ENCODE measurements at regions not wholly inside any gene's neighbourhood (a gene's known extent, or its start where the extent isn't known, plus 50 kb on each side); places are given as distances from the start of the nearest gene placed in this dataset.
"Not testable (repeated sequence)": the region's sequence is repeated elsewhere in the genome, so short reads cannot be mapped to it uniquely, and the experiment has no call there.

DNA sequence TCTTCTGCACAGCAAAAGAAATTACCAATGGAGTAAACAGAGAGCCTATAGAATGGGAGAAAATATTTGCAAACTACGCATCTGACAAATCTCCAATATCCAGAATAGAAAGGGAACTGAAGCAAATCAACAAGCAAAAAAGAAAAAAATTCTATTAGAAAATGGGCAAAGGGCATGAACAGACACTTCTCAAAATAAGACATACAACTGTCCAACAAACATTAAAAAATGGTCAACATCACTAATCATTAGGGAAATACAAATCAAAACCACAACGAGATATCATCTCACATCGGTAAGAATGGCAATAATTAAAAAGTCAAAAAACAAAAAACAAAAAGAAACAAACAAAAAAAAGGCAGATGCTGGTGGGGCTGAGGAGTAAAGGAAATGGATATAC is 356.4 kb downstream of the ADCYAP1 start:
- no peak overlapping the region for H3K9ac ChIP-seq (ENCODE audit: low read length)
- no peaks in the 10 kb centered on the region for H3K36me3 ChIP-seq (ENCODE audit: control insufficient read depth, insufficient read depth, low read length)
- no peaks in the 10 kb centered on the region for H3K27me3 ChIP-seq (ENCODE audit: control insufficient read depth, insufficient read depth, low read length)
- no peaks in the 10 kb centered on the region for H3K4me1 ChIP-seq (ENCODE audit: control insufficient read depth, insufficient read depth, low read length)
- no peaks in the 10 kb centered on the region for H3K9me3 ChIP-seq (ENCODE audit: control insufficient read depth, low read length)
- no peak overlapping the region for H3K4me3 ChIP-seq (ENCODE audit: low read length)

DNA sequence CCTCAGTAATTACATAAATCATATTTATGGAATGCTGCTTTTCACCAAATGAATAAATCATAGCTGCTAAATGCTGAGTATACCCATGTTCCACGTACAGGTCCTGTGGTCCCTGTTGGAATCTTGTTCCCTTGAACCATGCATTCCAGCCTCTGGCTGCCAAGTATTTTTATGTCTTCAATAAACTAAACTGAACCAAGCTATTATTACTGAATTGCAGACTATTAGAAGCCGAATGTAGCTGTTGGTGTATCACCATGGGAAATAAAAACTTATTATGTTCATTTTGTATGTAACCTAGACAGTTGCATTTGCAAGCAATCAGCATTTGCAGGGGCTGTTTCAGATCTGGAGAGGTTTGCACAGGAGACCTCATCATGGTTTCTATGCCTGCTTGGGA is 362.4 kb downstream of the ADCYAP1 start:
- Histone ChIP-seq H3K4me1 (ENCODE audit: control insufficient read depth, insufficient read depth, low read length) (no peaks in the 10 kb centered on the region), H3K27me3 (ENCODE audit: control insufficient read depth, insufficient read depth, low read length) (no peaks in the 10 kb centered on the region), H3K4me3 (ENCODE audit: low read length) (no peak overlapping the region), H3K36me3 (ENCODE audit: control insufficient read depth, insufficient read depth, low read length) (no peaks in the 10 kb centered on the region), H3K9me3 (ENCODE audit: control insufficient read depth, low read length) (no peaks in the 10 kb centered on the region), H3K9ac (ENCODE audit: low read length) (no peak overlapping the region)

DNA sequence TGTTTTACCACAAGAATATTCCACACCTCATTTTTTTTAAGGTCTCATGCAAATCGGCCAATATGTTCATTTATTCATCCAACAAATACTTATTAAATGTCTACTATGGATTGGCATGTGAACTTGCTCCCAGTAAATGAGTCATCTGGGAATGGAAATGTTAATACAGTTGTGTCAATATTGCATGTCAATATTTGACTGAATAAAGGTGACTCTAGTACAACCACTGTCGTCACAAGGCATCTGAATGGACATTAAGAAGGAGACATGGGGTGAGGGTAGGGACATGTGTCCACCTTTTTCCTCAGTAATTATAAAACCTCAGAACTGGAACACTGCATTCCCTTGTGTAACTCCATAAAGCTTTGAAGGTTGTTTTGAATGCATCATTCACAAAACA is 365.4 kb downstream of the ADCYAP1 start:
- no peak overlapping the region for H3K4me3 ChIP-seq (ENCODE audit: low read length)
- H3K9me3 ChIP-seq (ENCODE audit: control insufficient read depth, low read length): no peaks in the 10 kb centered on the region
- H3K9ac ChIP-seq (ENCODE audit: low read length): no peak overlapping the region
- no peaks in the 10 kb centered on the region for H3K4me1 ChIP-seq (ENCODE audit: control insufficient read depth, insufficient read depth, low read length)
- H3K36me3 ChIP-seq (ENCODE audit: control insufficient read depth, insufficient read depth, low read length): no peaks in the 10 kb centered on the region
- no peaks in the 10 kb centered on the region for H3K27me3 ChIP-seq (ENCODE audit: control insufficient read depth, insufficient read depth, low read length)

DNA sequence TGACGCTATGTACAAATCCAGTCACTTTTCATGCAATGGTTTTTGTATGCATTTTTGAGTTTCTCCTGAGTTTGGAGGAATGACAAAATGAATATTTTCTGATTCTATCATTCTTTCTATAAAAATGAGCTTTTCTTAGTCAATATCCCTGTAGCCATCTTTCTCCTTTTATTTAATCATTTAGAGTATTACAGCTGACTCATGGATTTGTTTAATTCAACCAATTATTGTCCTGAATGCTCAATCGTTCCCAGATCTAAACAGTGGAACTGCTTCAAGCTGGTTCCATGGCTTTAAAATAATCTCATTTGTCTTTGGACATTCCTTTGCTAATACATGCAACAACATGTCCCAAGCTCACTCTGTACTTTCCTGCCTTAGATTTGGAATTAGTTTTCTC is 368.8 kb downstream of the ADCYAP1 start:
- no peaks in the 10 kb centered on the region for H3K36me3 ChIP-seq (ENCODE audit: control insufficient read depth, insufficient read depth, low read length)
- H3K9ac ChIP-seq (ENCODE audit: low read length): no peak overlapping the region
- no peaks in the 10 kb centered on the region for H3K9me3 ChIP-seq (ENCODE audit: control insufficient read depth, low read length)
- H3K27me3 ChIP-seq (ENCODE audit: control insufficient read depth, insufficient read depth, low read length): no peaks in the 10 kb centered on the region
- H3K4me3 ChIP-seq (ENCODE audit: low read length): no peak overlapping the region
- no peaks in the 10 kb centered on the region for H3K4me1 ChIP-seq (ENCODE audit: control insufficient read depth, insufficient read depth, low read length)

DNA sequence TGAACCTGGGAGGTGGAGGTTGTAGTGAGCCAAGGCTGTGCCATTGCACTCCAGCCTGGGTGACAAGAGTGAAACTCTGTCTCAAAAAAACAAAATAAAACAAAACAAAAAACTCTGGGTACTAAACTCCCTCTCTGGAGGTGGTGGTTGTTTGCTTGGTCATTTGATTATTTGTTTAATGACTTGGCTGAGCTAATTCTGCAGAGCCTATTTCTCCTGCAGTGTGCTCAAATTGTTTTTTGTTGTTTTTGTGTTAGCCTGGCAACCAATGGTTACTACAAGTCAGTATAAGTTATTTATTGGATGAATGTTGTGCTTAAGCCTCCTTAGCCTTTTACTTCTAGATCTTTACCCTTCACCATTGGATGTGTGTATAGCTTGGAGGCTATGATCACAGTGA is 387.5 kb downstream of the ADCYAP1 start:
- Histone ChIP-seq H3K4me1 (ENCODE audit: control insufficient read depth, insufficient read depth, low read length) (no peaks in the 10 kb centered on the region), H3K4me3 (ENCODE audit: low read length) (no peak overlapping the region), H3K27me3 (ENCODE audit: control insufficient read depth, insufficient read depth, low read length) (no peaks in the 10 kb centered on the region), H3K36me3 (ENCODE audit: control insufficient read depth, insufficient read depth, low read length) (no peaks in the 10 kb centered on the region), H3K9ac (ENCODE audit: low read length) (no peak overlapping the region), H3K9me3 (ENCODE audit: control insufficient read depth, low read length) (no peaks in the 10 kb centered on the region)

DNA sequence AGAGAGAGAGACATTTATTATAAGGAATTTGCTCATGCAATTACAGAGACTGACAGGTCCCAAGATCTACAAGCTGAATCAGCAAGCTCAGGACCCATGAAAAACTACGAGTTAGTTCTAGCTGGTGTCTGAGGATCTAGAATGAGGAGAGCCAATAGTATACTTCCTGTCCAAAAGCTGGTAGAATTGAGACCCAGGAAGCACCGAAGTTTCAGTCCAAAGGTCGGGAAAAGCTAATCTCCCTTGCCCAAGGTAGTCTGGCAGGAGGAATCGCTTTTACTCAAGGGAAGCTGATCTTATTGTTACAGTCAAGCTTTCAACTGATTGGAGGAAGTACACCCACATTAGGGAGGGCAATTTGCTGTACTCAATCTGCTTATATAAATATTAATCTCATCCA is 389.6 kb downstream of the ADCYAP1 start:
- H3K27me3 ChIP-seq (ENCODE audit: control insufficient read depth, insufficient read depth, low read length): no peaks in the 10 kb centered on the region
- H3K4me3 ChIP-seq (ENCODE audit: low read length): no peak overlapping the region
- H3K4me1 ChIP-seq (ENCODE audit: control insufficient read depth, insufficient read depth, low read length): no peaks in the 10 kb centered on the region
- no peaks in the 10 kb centered on the region for H3K36me3 ChIP-seq (ENCODE audit: control insufficient read depth, insufficient read depth, low read length)
- no peak overlapping the region for H3K9ac ChIP-seq (ENCODE audit: low read length)
- no peaks in the 10 kb centered on the region for H3K9me3 ChIP-seq (ENCODE audit: control insufficient read depth, low read length)

DNA sequence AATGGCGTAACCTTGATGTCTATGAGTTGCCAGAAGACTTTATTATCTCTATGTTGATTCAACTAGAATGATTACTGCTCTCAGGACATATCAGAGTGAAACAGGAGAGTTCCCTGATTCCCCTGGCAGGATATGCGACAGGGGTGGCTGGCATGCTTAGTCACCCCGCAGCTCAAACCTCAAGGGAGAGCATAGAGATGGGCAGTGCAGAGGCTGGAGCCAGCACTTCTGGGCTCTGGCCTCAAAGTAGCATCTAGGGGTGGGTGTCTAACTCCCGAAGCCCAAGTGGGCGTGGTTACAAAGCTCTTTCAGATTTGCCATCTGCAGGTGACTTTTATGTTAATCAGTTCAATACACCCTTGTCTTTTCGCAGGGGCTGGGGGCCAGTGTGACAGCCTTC is 391.6 kb downstream of the ADCYAP1 start:
- Histone ChIP-seq H3K4me1 (ENCODE audit: control insufficient read depth, insufficient read depth, low read length) (no peaks in the 10 kb centered on the region), H3K36me3 (ENCODE audit: control insufficient read depth, insufficient read depth, low read length) (no peaks in the 10 kb centered on the region), H3K9ac (ENCODE audit: low read length) (no peak overlapping the region), H3K4me3 (ENCODE audit: low read length) (no peak overlapping the region), H3K9me3 (ENCODE audit: control insufficient read depth, low read length) (no peaks in the 10 kb centered on the region), H3K27me3 (ENCODE audit: control insufficient read depth, insufficient read depth, low read length) (no peaks in the 10 kb centered on the region)

DNA sequence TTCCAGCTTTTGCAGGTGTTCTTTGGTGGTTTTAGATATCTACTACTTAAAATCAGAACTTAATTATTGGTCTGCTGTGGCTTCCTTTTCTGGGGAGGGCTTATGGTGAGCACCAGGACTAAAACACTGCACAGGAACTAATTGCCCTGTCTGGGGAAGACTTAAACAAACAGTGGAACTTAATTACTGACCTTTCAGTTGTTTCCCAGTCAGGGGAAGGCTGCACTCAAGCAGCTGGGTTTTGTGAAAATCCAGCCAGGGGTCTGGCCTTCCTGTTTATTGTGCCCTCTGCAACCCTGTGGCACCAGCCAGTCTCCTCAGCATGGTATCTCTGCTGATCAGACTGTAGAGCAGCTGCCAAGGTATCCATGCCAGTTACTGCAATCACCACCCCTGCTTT is 398.2 kb downstream of the ADCYAP1 start:
- Histone ChIP-seq H3K9me3 (ENCODE audit: control insufficient read depth, low read length) (no peaks in the 10 kb centered on the region), H3K4me3 (ENCODE audit: low read length) (no peak overlapping the region), H3K4me1 (ENCODE audit: control insufficient read depth, insufficient read depth, low read length) (no peaks in the 10 kb centered on the region), H3K36me3 (ENCODE audit: control insufficient read depth, insufficient read depth, low read length) (no peaks in the 10 kb centered on the region), H3K9ac (ENCODE audit: low read length) (no peak overlapping the region), H3K27me3 (ENCODE audit: control insufficient read depth, insufficient read depth, low read length) (no peaks in the 10 kb centered on the region)

DNA sequence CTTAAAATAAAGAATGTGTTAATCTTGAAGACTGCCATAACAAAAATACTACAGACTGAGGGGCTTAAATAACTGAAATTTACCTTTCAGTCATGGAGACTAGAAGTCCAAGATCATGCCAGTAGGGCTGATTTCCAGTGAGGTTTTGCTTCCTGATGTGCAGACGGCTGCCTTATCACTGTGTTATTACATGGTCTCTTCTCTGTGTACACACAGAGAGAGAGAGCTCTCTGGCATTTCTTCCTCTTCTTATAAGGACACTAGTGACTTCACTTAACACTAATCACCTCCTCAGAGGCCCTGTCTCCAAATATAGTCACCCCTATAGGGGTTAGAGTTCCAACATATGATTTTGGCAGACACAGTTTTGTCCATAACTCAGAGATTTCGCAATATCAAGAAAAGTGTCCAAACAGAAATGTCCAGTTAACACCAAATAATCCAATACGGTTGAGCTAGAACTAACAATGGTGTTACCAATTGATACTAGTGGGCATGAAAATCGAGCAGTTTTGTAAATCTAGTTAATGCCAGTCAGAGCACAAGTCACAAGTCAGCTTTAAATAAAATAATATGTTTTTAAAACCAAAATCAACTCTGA is 399.8 kb downstream of the ADCYAP1 start:
- Histone ChIP-seq H3K4me1 (ENCODE audit: control insufficient read depth, insufficient read depth, low read length) (no peaks in the 10 kb centered on the region), H3K27me3 (ENCODE audit: control insufficient read depth, insufficient read depth, low read length) (no peaks in the 10 kb centered on the region), H3K9ac (ENCODE audit: low read length) (no peak overlapping the region), H3K9me3 (ENCODE audit: control insufficient read depth, low read length) (no peaks in the 10 kb centered on the region), H3K4me3 (ENCODE audit: low read length) (no peak overlapping the region), H3K36me3 (ENCODE audit: control insufficient read depth, insufficient read depth, low read length) (no peaks in the 10 kb centered on the region)

DNA sequence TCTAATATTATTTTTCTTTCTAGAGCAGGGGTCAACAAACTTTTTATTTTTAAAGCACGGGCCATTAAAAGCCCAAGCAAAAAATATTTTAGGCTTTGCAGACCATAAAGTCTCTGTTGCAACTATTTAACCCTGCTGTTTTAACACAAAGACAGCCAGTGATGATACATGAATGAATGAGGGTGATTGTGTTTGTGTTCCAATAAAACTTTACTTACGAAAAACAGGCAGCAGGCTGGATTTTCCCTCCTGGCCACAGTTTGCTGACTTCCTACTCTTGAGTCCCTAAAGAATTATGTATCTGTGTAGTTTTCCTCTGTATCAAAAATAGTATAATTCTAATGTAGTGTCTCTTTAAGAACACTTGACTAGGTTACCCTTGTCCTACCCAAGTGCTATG is 402.0 kb downstream of the ADCYAP1 start:
- Histone ChIP-seq H3K4me1 (ENCODE audit: control insufficient read depth, insufficient read depth, low read length) (no peaks in the 10 kb centered on the region), H3K27me3 (ENCODE audit: control insufficient read depth, insufficient read depth, low read length) (no peaks in the 10 kb centered on the region), H3K9ac (ENCODE audit: low read length) (no peak overlapping the region), H3K36me3 (ENCODE audit: control insufficient read depth, insufficient read depth, low read length) (no peaks in the 10 kb centered on the region), H3K4me3 (ENCODE audit: low read length) (no peak overlapping the region), H3K9me3 (ENCODE audit: control insufficient read depth, low read length) (no peaks in the 10 kb centered on the region)

DNA sequence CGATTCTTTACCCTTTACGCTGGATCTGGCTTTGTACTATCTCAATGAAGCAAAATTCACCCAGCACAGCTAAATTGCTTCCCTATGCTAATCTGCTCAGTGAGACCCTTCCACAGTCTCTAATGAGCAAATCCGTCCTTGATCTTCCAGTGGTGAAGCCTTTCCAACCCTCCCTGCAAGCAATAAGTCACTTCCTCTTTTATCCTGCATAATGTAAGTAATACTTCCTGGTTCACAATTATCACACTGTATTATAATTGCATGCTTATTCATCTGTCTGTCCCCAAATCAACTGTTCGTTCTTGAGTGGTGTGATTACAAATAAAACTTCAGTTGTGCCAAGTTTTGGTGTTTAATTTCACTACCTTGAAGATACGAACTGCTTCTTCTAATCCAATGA is 404.0 kb downstream of the ADCYAP1 start:
- Histone ChIP-seq H3K4me3 (ENCODE audit: low read length) (no peak overlapping the region), H3K9ac (ENCODE audit: low read length) (no peak overlapping the region), H3K9me3 (ENCODE audit: control insufficient read depth, low read length) (no peaks in the 10 kb centered on the region)

DNA sequence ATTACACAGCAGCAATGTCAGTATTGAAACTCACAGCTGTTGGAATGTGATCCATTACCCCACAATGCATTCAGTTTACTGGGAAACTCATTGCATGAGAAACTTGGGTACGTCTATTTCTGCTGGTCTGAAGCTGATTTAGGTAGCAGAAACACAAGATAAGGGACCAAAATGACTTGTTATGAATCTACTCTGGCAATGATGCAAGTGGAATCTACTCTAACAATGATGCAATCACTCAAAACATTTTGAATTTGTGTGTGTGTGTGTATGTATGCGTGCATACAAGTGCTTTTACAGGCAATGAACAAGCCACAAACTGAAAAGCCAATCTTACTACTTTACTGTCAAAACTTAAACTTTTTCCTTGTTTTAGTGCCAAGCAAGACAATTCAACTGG is 406.7 kb downstream of the ADCYAP1 start:
- no peaks in the 10 kb centered on the region for H3K9me3 ChIP-seq (ENCODE audit: control insufficient read depth, low read length)

More for the DNA sequence above, 404.0 kb downstream of the ADCYAP1 start:
- Histone ChIP-seq H3K36me3 (ENCODE audit: control insufficient read depth, insufficient read depth, low read length) (no peaks in the 10 kb centered on the region), H3K4me1 (ENCODE audit: control insufficient read depth, insufficient read depth, low read length) (no peaks in the 10 kb centered on the region), H3K27me3 (ENCODE audit: control insufficient read depth, insufficient read depth, low read length) (no peaks in the 10 kb centered on the region)

DNA sequence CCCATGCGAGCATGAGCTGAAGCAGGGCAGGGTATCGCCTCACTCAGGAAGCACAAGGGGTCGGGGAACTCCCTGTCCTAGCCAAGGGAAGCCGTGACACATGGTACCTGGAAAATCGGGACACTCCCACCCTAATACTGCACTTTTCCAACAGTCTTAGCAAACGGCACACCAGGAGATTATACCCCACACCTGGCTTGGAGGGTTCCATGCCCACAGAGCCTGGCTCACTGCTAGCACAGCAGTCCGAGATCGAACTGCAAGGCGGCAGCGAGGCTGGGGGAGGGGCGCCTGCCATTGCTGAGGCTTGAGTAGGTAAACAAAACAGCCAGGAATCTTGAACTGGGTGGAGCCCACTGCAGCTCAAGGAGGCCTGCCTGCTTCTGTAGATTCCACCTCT is 430.7 kb downstream of the ADCYAP1 start:
- not testable (repeated sequence) for H3K4me1 ChIP-seq (ENCODE audit: control insufficient read depth, insufficient read depth, low read length); H3K9ac ChIP-seq (ENCODE audit: low read length); H3K27me3 ChIP-seq (ENCODE audit: control insufficient read depth, insufficient read depth, low read length); H3K36me3 ChIP-seq (ENCODE audit: control insufficient read depth, insufficient read depth, low read length); H3K4me3 ChIP-seq (ENCODE audit: low read length); H3K9me3 ChIP-seq (ENCODE audit: control insufficient read depth, low read length)

More for the DNA sequence above, 406.7 kb downstream of the ADCYAP1 start:
- no peak overlapping the region for H3K4me3 ChIP-seq (ENCODE audit: low read length)
- no peaks in the 10 kb centered on the region for H3K4me1 ChIP-seq (ENCODE audit: control insufficient read depth, insufficient read depth, low read length)
- no peak overlapping the region for H3K9ac ChIP-seq (ENCODE audit: low read length)
- H3K27me3 ChIP-seq (ENCODE audit: control insufficient read depth, insufficient read depth, low read length): no peaks in the 10 kb centered on the region
- no peaks in the 10 kb centered on the region for H3K36me3 ChIP-seq (ENCODE audit: control insufficient read depth, insufficient read depth, low read length)
